KOPT-K1 (cell line): ENCODE measurements at regions not wholly inside any gene's neighbourhood (a gene's known extent, or its start where the extent isn't known, plus 50 kb on each side); places are given as distances from the start of the nearest gene placed in this dataset.

Experiments used
- H3K27ac ChIP-seq: fragments of 200-600 bp; sonication (generic); 2 replicates; pipeline ENCODE4 v1.5.1; 2016; ENCODE audit warnings: antibody characterized with exemption, mild to moderate bottlenecking, low read depth, low read length; ENCODE audit not compliant: poor library complexity, severe bottlenecking
- H3K36me3 ChIP-seq: fragments of 200-600 bp; sonication (generic); 2 replicates; pipeline ENCODE4 v1.5.1; 2017; ENCODE audit warnings: antibody characterized with exemption, mild to moderate bottlenecking, low read length, moderate library complexity; ENCODE audit not compliant: insufficient read depth
- H3K9me3 ChIP-seq: fragments of 200-600 bp; sonication (generic); 2 replicates; pipeline ENCODE4 v1.5.1; 2017; ENCODE audit warnings: antibody characterized with exemption, low read length, mild to moderate bottlenecking; ENCODE audit not compliant: insufficient read depth, poor library complexity, severe bottlenecking

DNA sequence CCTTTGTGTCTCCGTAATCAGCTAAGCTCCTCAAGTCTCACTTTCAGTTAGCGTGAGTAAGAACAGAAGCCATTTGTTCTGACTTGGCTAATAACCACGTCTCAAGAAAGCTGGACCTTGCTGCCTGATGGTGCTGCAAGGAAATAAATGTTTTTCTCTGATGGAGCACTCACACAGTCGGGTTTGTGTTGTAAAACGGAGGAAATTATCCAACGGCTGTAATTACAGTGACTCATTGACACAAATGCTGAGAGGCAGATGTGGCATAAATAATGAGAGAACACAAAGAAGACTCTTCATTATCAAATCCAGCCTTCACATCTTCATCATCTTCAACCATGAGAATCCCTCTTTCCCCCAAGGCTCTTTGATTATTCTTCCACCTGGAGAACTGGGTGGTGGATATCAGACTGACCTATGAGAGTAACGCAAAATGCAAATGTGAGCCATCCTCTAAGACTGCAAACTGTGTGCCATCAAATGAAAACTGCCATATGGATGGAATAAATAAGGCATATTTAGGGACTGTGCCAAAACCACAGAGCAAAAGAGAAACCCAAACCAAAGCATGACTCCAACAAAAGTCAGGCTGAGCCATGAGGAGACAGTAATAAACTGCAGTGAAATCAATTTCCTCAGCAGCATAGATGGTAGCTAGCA is 252.6 kb downstream of the RND3 start:
- Histone ChIP-seq H3K36me3 (no peaks in the 10 kb centered on the region), H3K27ac (no peak overlapping the region), H3K9me3 (no peaks in the 10 kb centered on the region)

DNA sequence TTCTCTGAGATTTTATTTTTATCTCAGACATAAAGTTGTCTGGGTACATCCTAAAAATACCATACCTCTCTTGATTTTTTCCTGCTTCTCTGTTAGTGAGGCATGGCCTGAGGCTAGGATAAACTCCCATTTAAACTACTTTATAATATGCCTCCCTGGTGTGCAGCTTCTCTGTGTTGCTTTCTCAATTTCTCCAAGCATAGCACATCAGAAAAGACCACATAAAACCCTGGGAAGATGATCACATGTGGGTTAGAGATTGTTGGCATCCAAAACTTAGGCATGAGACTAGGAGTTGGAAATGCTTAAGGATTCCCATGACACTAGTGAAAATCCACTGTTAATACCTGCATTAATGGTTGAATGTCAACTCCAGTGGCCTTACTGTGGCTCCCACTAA is 254.6 kb downstream of the RND3 start:
- Histone ChIP-seq H3K9me3 (no peaks in the 10 kb centered on the region), H3K27ac (no peak overlapping the region), H3K36me3 (no peaks in the 10 kb centered on the region)

DNA sequence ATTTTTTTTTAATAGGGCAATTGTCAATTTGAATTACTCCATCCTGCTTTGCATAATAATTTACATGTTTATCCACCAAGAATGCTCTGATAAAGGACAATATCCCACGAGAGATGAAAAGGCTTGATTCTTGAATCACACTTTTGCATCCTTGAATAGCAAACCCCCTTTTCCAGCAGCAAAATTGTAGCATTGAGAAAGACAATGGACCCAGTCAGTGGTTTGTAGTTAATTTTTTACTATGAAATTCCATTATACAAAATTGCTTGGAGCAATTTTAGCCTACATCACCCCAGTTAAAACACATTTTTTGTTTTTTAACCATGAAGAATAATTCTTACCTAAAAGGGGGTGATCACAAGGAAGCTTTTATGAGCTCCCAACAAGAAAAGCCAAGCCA is 255.1 kb downstream of the RND3 start:
- no peaks in the 10 kb centered on the region for H3K36me3 ChIP-seq
- no peaks in the 10 kb centered on the region for H3K9me3 ChIP-seq
- H3K27ac ChIP-seq = no peak overlapping the region

- no peaks in the 10 kb centered on the region for H3K9me3 ChIP-seq
- no peaks in the 10 kb centered on the region for H3K36me3 ChIP-seq
- H3K27ac ChIP-seq = no peak overlapping the region
Measured at GRCh38 chr2:150230616-150231015, 256.9 kb downstream of the RND3 start.

DNA sequence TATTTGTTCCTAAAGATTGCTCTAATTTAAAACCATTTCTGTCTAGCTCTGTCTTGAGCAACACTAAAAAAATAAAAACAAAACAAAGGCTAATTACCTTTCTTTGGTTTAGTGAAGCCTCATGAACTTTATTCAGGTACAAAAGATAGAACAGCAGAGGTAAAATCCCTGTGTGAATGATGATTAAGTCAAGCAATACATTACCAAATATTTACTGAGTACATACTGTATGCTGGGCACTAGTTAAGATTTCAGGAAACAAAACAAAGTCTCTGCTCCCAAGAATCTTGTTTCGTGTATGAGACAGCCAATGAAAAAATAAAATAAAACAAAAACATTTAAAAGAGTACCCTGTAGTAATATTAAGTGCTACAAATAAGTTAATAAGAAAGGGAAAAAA is 257.5 kb downstream of the RND3 start:
- H3K36me3 ChIP-seq = no peaks in the 10 kb centered on the region
- no peaks in the 10 kb centered on the region for H3K9me3 ChIP-seq
- no peak overlapping the region for H3K27ac ChIP-seq

- H3K27ac ChIP-seq = no peak overlapping the region
- no peaks in the 10 kb centered on the region for H3K36me3 ChIP-seq
- H3K9me3 ChIP-seq = no peaks in the 10 kb centered on the region
Measured at GRCh38 chr2:150228936-150229335, 258.5 kb downstream of the RND3 start.

DNA sequence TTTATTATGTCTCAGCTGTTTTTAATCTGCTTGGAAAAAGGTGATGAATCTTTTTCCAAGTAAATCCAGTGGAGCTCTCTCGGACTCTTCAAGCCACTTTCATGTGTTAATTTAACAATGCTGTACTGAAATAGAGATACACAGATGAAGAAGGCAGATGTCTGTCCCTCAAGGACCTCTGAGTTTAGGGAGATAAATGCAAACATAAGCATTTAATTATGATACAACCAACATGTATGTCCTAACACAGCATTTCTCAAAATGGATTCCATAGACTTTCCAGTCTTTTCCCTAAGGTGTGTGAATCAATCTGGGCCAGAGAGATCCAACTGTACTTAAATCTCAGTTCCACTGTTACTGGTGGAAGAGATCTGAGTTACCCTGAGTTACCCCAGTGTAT is 262.4 kb downstream of the RND3 start:
- Histone ChIP-seq H3K9me3 (no peaks in the 10 kb centered on the region), H3K36me3 (no peaks in the 10 kb centered on the region), H3K27ac (no peak overlapping the region)

DNA sequence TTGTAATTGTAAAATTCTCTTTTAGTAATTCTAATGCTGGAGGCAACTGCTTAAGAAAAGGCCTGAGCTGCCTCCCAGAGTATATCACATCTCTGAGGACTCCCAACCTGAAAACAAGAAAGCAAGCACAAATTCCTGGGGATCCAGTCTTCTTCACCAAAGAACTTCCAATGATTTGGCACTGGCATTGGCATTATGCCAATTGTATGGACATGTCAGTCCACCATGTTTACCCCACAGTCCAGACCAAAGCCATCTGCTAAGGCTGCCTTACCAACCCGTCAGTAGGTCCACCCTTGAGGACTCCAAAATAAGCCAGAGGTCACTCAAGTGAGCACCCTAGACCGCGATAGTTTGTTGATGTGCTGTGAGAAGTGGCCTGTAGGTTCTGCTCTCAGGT is 263.1 kb downstream of the RND3 start:
- no peak overlapping the region for H3K27ac ChIP-seq
- H3K9me3 ChIP-seq = no peaks in the 10 kb centered on the region
- no peaks in the 10 kb centered on the region for H3K36me3 ChIP-seq

DNA sequence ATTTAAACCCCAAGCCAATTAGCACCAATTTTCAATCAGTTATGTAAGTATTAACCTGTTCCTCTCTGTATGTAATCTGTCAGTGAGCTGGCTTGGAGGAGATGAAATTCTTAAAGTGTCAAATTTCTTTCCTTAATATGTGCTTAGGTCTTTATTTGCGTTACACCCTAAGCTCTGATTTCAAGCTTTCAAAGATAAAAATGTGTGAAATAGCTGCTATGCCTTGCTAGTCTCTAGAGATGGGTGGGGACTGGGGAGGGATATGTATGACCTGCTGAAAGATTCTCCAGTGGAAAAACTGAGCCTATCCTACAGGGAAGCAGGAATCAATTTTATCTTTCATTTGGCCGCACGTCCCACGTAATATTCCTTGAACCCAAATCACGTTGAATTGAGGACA is 264.5 kb downstream of the RND3 start:
- no peaks in the 10 kb centered on the region for H3K9me3 ChIP-seq
- no peaks in the 10 kb centered on the region for H3K36me3 ChIP-seq
- no peak overlapping the region for H3K27ac ChIP-seq

DNA sequence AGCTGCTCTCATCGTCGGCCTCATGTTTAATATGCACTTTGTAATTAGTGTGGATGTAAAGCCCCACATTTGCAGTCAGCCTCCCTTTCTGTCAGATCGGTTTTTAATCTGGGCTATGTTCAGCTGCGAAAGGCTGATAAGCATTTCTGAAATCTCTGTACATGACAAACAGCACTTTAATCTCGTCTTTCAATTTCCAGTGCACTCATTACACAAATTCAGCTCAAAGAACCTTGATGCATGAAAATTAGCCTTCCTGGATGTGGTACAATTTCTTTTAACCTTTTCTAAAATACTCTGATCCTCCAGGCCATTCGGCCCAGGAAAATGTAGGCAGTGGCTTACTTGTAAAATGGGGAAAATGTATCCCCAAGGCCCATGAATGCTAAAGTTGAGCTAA is 265.1 kb downstream of the RND3 start:
- no peak overlapping the region for H3K27ac ChIP-seq
- no peaks in the 10 kb centered on the region for H3K9me3 ChIP-seq
- no peaks in the 10 kb centered on the region for H3K36me3 ChIP-seq

DNA sequence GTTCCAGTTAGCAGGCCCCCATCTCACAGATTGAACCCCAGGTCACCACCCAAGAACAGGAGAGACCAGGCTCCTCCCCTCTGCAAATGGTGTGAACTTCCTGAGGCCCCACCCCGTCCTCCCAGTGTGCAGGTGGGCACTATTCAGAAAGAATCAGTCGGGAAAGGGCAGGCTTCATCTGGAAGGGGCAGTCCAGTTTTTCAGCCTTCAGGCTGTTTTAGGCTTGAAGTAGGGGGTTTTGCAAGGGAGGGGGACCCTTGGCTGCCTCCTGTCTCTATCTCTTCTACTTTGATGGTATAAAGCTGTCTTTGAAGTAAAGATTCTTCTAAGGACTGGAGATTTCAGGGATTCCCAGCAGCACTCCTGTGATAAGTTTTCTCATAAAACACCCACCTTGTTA is 267.6 kb downstream of the RND3 start:
- Histone ChIP-seq H3K27ac (no peak overlapping the region), H3K9me3 (no peaks in the 10 kb centered on the region), H3K36me3 (no peaks in the 10 kb centered on the region)

DNA sequence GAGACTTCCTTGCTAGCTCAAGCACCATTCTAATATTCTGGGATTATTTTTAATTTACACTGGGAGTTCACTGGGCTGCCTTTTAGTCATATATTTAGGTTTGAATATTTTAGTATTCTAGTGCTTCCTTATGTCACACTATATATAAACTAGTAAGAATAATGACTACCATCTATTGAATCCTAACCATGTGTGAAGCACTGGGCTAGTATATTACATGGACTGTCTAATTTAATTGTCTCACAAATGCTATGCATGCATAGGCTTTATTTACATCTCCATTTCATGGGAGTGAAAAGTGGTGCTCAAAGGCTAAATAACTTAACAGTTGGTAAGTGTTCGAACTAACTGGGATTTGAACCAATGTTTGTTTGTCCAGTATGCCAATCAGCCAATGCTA is 272.4 kb downstream of the RND3 start:
- Histone ChIP-seq H3K36me3 (no peaks in the 10 kb centered on the region), H3K27ac (no peak overlapping the region), H3K9me3 (no peaks in the 10 kb centered on the region)

DNA sequence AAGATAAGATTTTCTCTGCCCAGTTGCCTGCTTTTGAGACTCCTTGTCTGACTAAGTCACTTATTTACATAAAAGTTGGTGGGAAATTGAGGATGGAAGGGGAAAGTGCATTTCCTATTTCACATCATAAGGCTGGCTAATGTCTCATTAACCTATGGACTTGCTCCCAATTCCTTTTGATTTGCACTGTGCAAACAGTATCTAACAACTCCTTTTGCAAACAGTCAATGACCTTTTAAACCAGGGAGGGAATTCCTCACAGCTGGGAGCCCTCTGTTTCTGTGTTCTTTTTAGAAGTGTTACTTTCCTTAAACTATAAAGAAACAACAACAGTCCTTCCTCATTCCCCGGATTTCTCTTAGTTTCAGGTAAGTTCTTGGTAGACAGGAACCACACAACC is 272.8 kb downstream of the RND3 start:
- no peaks in the 10 kb centered on the region for H3K36me3 ChIP-seq
- H3K9me3 ChIP-seq = no peaks in the 10 kb centered on the region
- no peak overlapping the region for H3K27ac ChIP-seq

DNA sequence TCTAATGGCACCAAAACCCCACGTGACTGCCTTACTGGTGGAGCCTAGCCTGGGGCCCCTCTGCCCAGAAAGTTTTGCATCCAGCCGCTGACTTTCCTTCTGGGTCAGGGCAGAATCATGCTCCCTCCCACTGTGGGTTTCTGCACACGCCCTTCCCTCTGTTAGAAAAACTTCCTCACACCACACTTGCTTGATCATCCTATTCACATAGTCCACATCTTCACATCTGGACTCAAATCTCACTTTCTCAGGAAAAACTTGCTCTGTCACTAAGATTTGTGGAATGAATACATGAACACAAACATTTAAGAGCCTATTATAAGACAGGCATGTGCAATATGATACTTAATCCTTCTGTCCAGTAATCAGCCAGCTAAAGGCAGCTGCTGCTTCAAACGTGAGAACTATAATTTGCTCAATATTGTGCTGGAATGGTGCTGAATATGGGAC is 274.7 kb downstream of the RND3 start:
- no peaks in the 10 kb centered on the region for H3K36me3 ChIP-seq
- H3K27ac ChIP-seq = no peak overlapping the region
- H3K9me3 ChIP-seq = no peaks in the 10 kb centered on the region

- no peak overlapping the region for H3K27ac ChIP-seq
- no peaks in the 10 kb centered on the region for H3K9me3 ChIP-seq
- no peaks in the 10 kb centered on the region for H3K36me3 ChIP-seq
Measured at GRCh38 chr2:150211164-150211631, 276.3 kb downstream of the RND3 start.

GRCh38 chr2:150209746-150210145 is 277.7 kb downstream of the RND3 start:
- H3K36me3 ChIP-seq = no peaks in the 10 kb centered on the region
- H3K27ac ChIP-seq = no peak overlapping the region
- H3K9me3 ChIP-seq = no peaks in the 10 kb centered on the region
